HEK293T (cell line): ENCODE measurements at regions not wholly inside any gene's neighbourhood (a gene's known extent, or its start where the extent isn't known, plus 50 kb on each side); places are given as distances from the start of the nearest gene placed in this dataset.

ENCODE experiments used
- ARNT ChIP-seq: fragments of 450-650 bp; IDR thresholded peaks from 2 replicates; pipeline ENCODE4 v1.6.1; 2017; ENCODE audit warnings: mild to moderate bottlenecking
- BHLHE40 ChIP-seq: fragments of 450-650 bp; IDR thresholded peaks from 2 replicates; pipeline ENCODE4 v1.6.1; 2016; ENCODE audit warnings: mild to moderate bottlenecking, moderate library complexity, borderline replicate concordance
- ELF4 ChIP-seq: fragments of 450-650 bp; IDR thresholded peaks from 2 replicates; pipeline ENCODE4 v1.6.1; 2017; ENCODE audit warnings: antibody characterized with exemption
- FOXK2 ChIP-seq: fragments of 450-650 bp; IDR thresholded peaks from 2 replicates; pipeline ENCODE4 v1.6.1; 2016; ENCODE audit warnings: mild to moderate bottlenecking
- TARDBP ChIP-seq: fragments of 450-650 bp; IDR thresholded peaks from 2 replicates; pipeline ENCODE4 v1.6.1; 2016
- ZNF384 ChIP-seq: fragments of 450-650 bp; IDR thresholded peaks from 2 replicates; pipeline ENCODE4 v1.6.1; 2016

DNA sequence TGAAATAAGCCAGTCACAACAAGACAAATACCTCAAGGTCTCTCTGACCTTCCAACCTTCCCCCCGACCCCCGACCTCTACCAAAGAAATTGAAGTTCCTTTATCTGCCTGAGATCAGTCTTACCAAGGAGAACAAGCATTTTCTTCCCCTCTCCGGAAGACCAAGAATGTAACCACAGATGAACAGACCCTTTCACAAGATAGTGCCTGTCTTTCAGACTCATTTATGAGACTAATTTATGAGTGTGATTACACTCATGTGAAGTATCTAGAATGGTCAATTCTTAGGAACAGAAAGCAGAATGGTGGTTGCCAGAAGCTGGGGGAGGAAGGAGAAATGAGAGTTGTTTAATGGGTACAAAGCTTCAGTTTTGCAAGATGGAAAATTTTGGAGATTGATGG, 108.9 kb upstream of the MKLN1 start:
- TF ChIP-seq ZNF384 (no peak), FOXK2 (no peak), TARDBP (no peak), ELF4 (no peak), ARNT (no peak), BHLHE40 (no peak)
